ENCODE measurements at regions not wholly inside any gene's neighbourhood (a gene's known extent, or its start where the extent isn't known, plus 50 kb on each side); places are given as distances from the start of the nearest gene placed in this dataset.
"Not testable (repeated sequence)": the region's sequence is repeated elsewhere in the genome, so short reads cannot be mapped to it uniquely, and the experiment has no call there.

DNA sequence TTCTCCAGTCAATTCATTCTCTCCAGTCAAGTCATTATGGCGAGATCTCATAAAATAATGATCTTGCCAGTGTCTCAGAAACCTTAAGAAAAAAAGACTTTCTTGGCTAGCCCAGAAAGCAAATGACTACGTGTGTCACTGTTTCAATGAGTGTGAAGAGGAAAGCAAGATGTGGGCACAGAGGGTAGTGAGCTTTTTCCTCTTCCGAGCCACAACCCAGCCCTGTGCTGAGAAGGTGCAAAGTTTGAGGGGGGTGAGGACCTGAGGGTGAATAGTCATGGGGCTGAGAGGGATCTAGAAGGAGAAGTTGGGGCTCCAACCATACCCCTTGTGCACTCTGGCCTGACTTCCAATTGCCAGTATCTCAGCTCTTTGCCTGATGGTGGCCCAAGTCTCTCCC is 85.6 kb upstream of the EGFL6 start:
- H3K36me3 ChIP-seq (ENCODE audit: insufficient read depth, low read length), result no peaks in the 10 kb centered on the region
- H3K9me3 ChIP-seq (ENCODE audit: low read depth, low read length), result no peaks in the 10 kb centered on the region
- no peak overlapping the region for H3K4me3 ChIP-seq
- no peak overlapping the region for H3K9ac ChIP-seq (ENCODE audit: insufficient read length)
- TF ChIP-seq FOXP2 (optimal IDR thresholded peaks at IDR 0.05; ENCODE audit: control extremely low read depth, extremely low read length, insufficient read depth) (no peak), EZH2 (IDR thresholded peaks at IDR 0.05) (no peak), POLR2AphosphoS5 (IDR thresholded peaks at IDR 0.05; ENCODE audit: borderline replicate concordance, low read depth, low read length) (no peak)
- no peak for DNase-seq (ENCODE audit: low read depth, low spot score)
- no peak overlapping the region for H3K27ac ChIP-seq

DNA sequence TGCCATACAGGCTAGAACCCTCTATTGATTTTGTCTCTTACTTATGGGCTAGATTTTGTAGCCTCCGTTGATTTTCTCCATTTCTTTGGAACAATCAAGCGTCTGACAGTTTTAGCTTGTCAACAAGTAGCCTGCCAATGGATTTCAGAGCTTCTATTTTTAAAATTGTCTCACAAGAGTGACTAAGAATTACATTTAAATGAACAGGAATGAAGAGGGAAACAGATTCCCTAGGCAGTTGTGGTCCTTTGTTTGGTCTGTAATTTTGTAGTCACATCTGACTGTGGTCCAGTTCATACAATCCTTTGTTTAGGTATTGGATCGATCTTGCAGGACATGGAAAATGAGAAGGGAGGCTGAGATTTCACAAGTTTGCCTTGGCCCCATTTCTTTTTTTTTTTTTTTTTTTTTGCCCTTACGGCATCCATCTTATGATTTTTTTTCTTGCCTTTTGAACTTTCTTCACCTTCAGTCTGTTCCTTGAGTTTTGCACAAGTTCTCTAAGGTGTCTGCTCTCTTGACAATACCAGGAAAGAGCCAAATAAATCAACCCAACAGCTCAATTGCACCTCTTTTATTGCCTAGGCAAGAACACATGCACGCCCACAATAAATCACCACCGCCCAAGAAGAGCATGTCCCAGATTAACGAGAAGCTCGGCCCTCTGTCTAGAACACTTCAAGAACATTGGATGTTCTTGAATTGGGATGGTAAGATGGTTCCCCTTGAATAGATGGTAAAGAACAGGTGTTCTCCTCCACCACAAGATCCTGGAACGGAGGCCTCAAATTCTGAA is 86.5 kb upstream of the EGFL6 start:
- no peak for DNase-seq (ENCODE audit: low read depth, low spot score)
- no peak overlapping the region for H3K4me3 ChIP-seq
- H3K27ac ChIP-seq, result no peak overlapping the region
- no peaks in the 10 kb centered on the region for H3K36me3 ChIP-seq (ENCODE audit: insufficient read depth, low read length)
- no peak overlapping the region for H3K9ac ChIP-seq (ENCODE audit: insufficient read length)
- H3K9me3 ChIP-seq (ENCODE audit: low read depth, low read length), result no peaks in the 10 kb centered on the region
- TF ChIP-seq FOXP2 (optimal IDR thresholded peaks at IDR 0.05; ENCODE audit: control extremely low read depth, extremely low read length, insufficient read depth) (no peak), EZH2 (IDR thresholded peaks at IDR 0.05) (no peak), POLR2AphosphoS5 (IDR thresholded peaks at IDR 0.05; ENCODE audit: borderline replicate concordance, low read depth, low read length) (no peak)

DNA sequence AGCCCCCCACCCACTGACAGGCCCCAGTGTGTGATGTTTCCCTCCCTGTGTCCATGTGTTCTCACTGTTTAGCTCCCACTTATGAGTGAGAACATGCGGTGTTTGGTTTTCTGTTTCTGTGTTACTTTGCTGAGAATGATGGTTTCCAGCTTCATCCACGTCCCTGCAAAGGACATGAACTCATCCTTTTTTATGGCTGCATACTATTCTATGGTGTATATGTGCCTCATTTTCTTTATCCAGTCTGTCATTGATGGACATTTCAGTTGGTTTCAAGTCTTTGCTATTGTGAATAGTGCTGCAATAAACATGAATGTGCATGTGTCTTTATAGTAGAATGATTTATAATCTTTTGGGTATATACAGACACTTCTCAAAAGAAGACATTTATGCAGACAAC is 88.6 kb upstream of the EGFL6 start:
- not testable (repeated sequence) for H3K4me3 ChIP-seq; DNase-seq (ENCODE audit: low read depth, low spot score); H3K36me3 ChIP-seq (ENCODE audit: insufficient read depth, low read length); H3K9me3 ChIP-seq (ENCODE audit: low read depth, low read length); H3K9ac ChIP-seq (ENCODE audit: insufficient read length); H3K27ac ChIP-seq

DNA sequence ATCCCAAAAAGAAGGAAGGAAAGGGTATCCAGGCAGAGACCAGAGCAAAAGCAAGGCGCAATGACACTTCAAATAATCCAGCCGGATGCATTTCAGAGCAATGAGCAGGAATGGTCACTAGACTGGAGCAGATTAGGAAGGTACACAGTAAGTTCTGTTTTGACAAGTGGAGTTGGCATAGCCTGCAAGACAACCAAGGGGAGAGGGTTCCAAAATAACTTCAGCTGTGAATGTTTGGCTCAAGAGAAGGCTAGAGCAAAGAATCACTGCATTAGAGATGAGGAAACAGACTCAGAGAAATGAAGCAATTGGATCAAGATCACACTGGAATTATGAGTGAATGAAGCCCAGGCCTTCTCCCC is 90.0 kb upstream of the EGFL6 start:
- TF ChIP-seq FOXP2 (optimal IDR thresholded peaks at IDR 0.05; ENCODE audit: control extremely low read depth, extremely low read length, insufficient read depth) (no peak), POLR2AphosphoS5 (IDR thresholded peaks at IDR 0.05; ENCODE audit: borderline replicate concordance, low read depth, low read length) (no peak), EZH2 (IDR thresholded peaks at IDR 0.05) (no peak)
- Histone ChIP-seq H3K4me3 (no peak overlapping the region), H3K9ac (ENCODE audit: insufficient read length) (no peak overlapping the region), H3K36me3 (ENCODE audit: insufficient read depth, low read length) (no peaks in the 10 kb centered on the region), H3K9me3 (ENCODE audit: low read depth, low read length) (no peaks in the 10 kb centered on the region), H3K27ac (no peak overlapping the region)
- DNase-seq (ENCODE audit: low read depth, low spot score), result no peak

DNA sequence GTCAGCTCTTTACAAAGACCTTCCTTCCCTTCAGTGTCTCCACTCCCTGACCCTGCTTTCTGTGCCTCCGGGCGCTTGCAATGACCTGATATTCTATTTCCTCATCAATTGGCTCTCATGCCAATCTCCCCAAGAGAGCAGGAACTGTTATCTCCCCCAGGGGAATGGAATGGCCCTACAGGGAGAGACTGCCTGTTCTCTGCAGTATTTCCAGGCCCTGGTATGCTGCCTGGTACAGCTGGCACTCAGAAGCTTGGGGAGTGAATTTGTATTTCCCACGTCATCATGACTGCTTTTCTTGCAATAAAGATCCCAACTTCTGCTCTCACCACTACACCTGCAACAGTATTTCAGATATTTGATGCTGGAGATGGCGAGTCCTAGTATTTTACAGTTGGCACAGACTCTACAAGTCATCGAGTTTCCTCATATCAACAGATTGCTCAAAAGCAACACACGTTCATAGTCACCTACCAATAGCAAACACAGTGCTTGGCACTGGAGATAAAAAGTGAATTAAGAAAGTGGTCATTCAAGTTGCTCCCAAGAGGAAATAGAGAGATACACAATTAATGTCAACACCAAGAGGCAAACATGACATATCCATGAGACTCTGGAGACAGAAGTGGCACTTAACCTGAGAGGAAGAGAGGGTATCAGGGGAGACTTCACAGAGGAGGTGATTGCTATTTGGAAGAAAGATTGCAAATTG is 90.5 kb upstream of the EGFL6 start:
- no peaks in the 10 kb centered on the region for H3K36me3 ChIP-seq (ENCODE audit: insufficient read depth, low read length)
- H3K27ac ChIP-seq, result no peak overlapping the region
- no peak for DNase-seq (ENCODE audit: low read depth, low spot score)
- H3K9me3 ChIP-seq (ENCODE audit: low read depth, low read length), result no peaks in the 10 kb centered on the region
- no peak overlapping the region for H3K4me3 ChIP-seq
- no peak overlapping the region for H3K9ac ChIP-seq (ENCODE audit: insufficient read length)
- TF ChIP-seq EZH2 (IDR thresholded peaks at IDR 0.05), result no peak
- TF ChIP-seq POLR2AphosphoS5 (IDR thresholded peaks at IDR 0.05; ENCODE audit: borderline replicate concordance, low read depth, low read length), result no peak
- TF ChIP-seq FOXP2 (optimal IDR thresholded peaks at IDR 0.05; ENCODE audit: control extremely low read depth, extremely low read length, insufficient read depth), result no peak

DNA sequence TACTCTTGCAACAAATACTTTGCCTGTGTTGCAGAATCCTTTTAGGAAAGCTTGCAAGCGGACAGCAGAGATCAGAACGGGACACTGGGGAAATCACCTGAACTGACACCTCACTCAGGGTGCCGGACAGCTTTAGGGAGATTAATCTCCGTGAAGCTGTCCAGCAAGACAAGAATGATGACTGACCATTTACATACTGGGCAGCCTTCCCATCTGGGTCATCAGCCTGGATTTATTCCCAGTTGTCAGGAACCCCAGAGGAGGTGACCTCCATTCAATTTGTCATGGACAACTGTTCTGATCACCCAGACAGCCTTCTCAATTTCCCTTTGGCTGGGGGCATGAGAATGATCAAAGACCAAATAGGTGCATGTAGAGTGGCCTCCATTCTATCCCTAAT is 93.0 kb upstream of the EGFL6 start:
- Histone ChIP-seq H3K9ac (ENCODE audit: insufficient read length) (no peak overlapping the region), H3K27ac (no peak overlapping the region), H3K36me3 (ENCODE audit: insufficient read depth, low read length) (no peaks in the 10 kb centered on the region), H3K4me3 (no peak overlapping the region), H3K9me3 (ENCODE audit: low read depth, low read length) (no peaks in the 10 kb centered on the region)
- no peak for TF ChIP-seq POLR2AphosphoS5 (IDR thresholded peaks at IDR 0.05; ENCODE audit: borderline replicate concordance, low read depth, low read length)
- no peak for TF ChIP-seq EZH2 (IDR thresholded peaks at IDR 0.05)
- TF ChIP-seq FOXP2 (optimal IDR thresholded peaks at IDR 0.05; ENCODE audit: control extremely low read depth, extremely low read length, insufficient read depth), result no peak
- no peak for DNase-seq (ENCODE audit: low read depth, low spot score)

DNA sequence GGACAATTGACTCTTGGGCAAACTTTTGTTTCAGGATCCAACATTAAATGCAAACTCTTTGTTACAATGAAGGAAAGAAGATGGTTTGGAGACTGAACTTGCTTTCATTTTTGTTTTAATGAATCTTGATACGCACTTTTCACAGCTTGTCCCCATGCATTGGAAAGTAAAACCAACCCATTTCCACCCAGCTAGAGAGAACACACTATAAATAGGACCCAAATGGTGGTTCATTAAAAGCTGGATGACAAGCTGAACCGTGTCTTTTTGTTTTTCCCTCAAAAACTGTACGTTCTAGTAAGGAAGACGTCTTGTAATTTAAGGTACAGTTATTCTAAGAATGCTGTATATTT is 95.3 kb upstream of the EGFL6 start:
- no peak overlapping the region for H3K9ac ChIP-seq (ENCODE audit: insufficient read length)
- H3K9me3 ChIP-seq (ENCODE audit: low read depth, low read length), result no peaks in the 10 kb centered on the region
- H3K27ac ChIP-seq, result no peak overlapping the region
- no peaks in the 10 kb centered on the region for H3K36me3 ChIP-seq (ENCODE audit: insufficient read depth, low read length)
- no peak overlapping the region for H3K4me3 ChIP-seq
- DNase-seq (ENCODE audit: low read depth, low spot score), result no peak
- TF ChIP-seq FOXP2 (optimal IDR thresholded peaks at IDR 0.05; ENCODE audit: control extremely low read depth, extremely low read length, insufficient read depth) (no peak), EZH2 (IDR thresholded peaks at IDR 0.05) (no peak), POLR2AphosphoS5 (IDR thresholded peaks at IDR 0.05; ENCODE audit: borderline replicate concordance, low read depth, low read length) (no peak)

DNA sequence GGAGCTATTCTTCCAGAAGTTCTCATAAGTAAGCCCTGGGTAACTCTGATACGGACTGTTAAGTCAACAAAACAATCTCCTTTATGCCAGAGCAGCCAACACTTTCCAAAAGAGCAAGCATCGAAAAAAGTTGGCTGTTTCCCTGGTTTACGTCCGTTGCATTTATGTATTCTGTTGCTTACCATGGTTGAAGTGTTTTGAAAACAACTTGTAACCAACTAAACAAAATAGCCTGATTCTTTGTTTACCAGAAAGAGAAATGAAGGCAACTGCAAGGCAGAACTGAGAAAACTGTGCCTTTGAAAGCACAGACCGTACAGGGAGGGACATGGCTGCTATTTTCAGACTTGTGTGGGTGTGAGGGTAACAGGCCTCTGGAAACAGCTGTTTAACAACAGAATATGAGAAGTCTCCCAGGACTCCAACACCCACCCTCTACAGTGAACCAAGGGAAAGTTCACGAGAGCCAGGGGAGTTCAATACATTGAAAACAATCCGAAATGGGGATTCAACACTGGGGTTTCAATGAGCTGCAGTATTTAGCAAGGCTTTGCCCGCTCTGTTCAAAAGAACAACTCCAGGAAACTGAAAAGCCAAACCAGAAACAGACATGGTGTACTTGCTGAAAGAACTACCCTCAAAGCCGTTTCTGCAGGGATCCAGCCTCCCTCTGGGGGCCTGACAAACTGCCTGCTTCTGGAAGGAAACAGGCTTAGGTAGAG is 95.8 kb upstream of the EGFL6 start:
- TF ChIP-seq EZH2 (IDR thresholded peaks at IDR 0.05), result no peak
- TF ChIP-seq POLR2AphosphoS5 (IDR thresholded peaks at IDR 0.05; ENCODE audit: borderline replicate concordance, low read depth, low read length), result no peak
- TF ChIP-seq FOXP2 (optimal IDR thresholded peaks at IDR 0.05; ENCODE audit: control extremely low read depth, extremely low read length, insufficient read depth), result no peak
- DNase-seq (ENCODE audit: low read depth, low spot score), result no peak
- H3K4me3 ChIP-seq, result no peak overlapping the region
- H3K9ac ChIP-seq (ENCODE audit: insufficient read length), result no peak overlapping the region
- no peak overlapping the region for H3K27ac ChIP-seq
- no peaks in the 10 kb centered on the region for H3K9me3 ChIP-seq (ENCODE audit: low read depth, low read length)
- H3K36me3 ChIP-seq (ENCODE audit: insufficient read depth, low read length), result no peaks in the 10 kb centered on the region

Measured in SK-N-MC (cell line).